Colonic mucosa (tissue), 4 donors: ENCODE measurements at regions not wholly inside any gene's neighbourhood (a gene's known extent, or its start where the extent isn't known, plus 50 kb on each side); places are given as distances from the start of the nearest gene placed in this dataset.

Experiments used
- DNase-seq: peaks from one replicate; pipeline ENCODE4 v3.0.0-alpha.2; 2020
- H3K27ac ChIP-seq: fragments of 200-600 bp; one replicate; pipeline ENCODE4 v1.8.0; 2021
- H3K27me3 ChIP-seq: fragments of 200-600 bp; one replicate; pipeline ENCODE4 v1.8.0; 2021
- H3K36me3 ChIP-seq: fragments of 200-600 bp; one replicate; pipeline ENCODE4 v1.8.0; 2021
- H3K4me1 ChIP-seq: fragments of 200-600 bp; one replicate; pipeline ENCODE4 v1.8.0; 2021; ENCODE audit warnings: mild to moderate bottlenecking
- H3K4me3 ChIP-seq: fragments of 200-600 bp; one replicate; pipeline ENCODE4 v1.8.0; 2021
- H3K9ac ChIP-seq, 2 donors: one replicate each; pipeline ENCODE4 v1.7.0; 2013; ENCODE audit warnings: control low read depth in 2 of 2, low read depth in 2 of 2, low read length in 2 of 2
- H3K9me3 ChIP-seq: fragments of 200-600 bp; one replicate; pipeline ENCODE4 v1.8.0; 2021
- CTCF ChIP-seq: fragments of 200-600 bp; IDR thresholded peaks from one replicate; pipeline ENCODE4 v1.8.0; 2022; ENCODE audit warnings: antibody characterized with exemption, mild to moderate bottlenecking
- intact Hi-C: fragments of 100-400 bp; cut with DNase I; formaldehyde crosslinking; loops from one replicate; pipeline ENCODE4 v1.14.1; 2022
- donor health status: healthy.
- donor health status: DM: no; HTN: no; CAD: no.
- donor health status: DM: no; HTN: no; CAD: no.

DNA sequence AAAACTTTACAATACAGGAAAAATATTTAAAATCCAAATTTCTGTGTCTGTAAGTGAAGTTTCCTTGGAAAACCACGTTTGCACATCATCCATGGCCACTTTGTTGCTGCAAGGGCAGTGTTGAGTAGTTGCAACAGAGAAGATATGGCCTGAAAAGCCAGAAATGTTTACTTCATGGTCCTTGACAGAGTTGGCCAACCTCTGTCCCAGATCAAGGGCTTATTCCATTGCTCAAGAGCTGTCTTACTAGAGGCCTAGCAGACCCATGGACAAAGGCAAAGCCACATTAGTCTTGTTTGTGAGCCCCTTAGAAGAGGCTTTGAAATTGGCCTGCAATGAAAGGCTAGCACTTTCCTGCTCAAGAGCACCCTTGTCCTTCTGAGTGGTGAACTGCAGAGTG is 119.4 kb downstream of the GAS1 start:
- H3K36me3 ChIP-seq: no peaks in the 10 kb centered on the region
- no peaks in the 10 kb centered on the region for H3K4me1 ChIP-seq
- no peak overlapping the region for H3K27ac ChIP-seq
- no peaks in the 10 kb centered on the region for H3K27me3 ChIP-seq
- no peak overlapping the region for H3K4me3 ChIP-seq
- no peak for TF ChIP-seq CTCF
- intact Hi-C loops: no loop called here
- no peak overlapping the region for H3K9ac ChIP-seq
- DNase-seq: no peak
- no peaks in the 10 kb centered on the region for H3K9me3 ChIP-seq

DNA sequence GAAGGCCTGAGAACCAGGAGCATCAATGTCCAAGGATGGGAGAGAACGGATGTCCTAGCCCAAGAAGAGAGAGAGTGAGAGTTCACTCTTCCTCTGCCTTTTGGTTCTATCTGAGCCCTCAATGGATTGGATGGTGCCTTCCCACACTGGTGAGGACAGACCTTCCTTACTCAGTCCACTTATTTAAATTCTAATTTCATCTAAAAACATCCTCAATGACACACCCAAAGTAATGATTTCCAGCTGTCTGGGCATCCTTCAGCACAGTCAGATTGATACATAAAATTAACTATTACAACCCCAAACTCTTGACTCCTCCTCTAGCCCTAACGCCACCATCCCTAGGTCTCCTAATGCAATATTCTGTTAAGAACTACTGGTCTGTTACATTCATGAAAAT is 122.0 kb downstream of the GAS1 start:
- intact Hi-C loops: no loop called here
- H3K9me3 ChIP-seq: no peaks in the 10 kb centered on the region
- H3K27ac ChIP-seq: no peak overlapping the region
- TF ChIP-seq CTCF: no peak
- H3K4me1 ChIP-seq: no peaks in the 10 kb centered on the region
- DNase-seq: no peak
- H3K27me3 ChIP-seq: no peaks in the 10 kb centered on the region
- H3K4me3 ChIP-seq: no peak overlapping the region
- no peak overlapping the region for H3K9ac ChIP-seq
- H3K36me3 ChIP-seq: no peaks in the 10 kb centered on the region

GRCh38 chr9:86822006-86822801 is 125.1 kb downstream of the GAS1 start:
- Histone ChIP-seq H3K27ac (no peak overlapping the region), H3K27me3 (no peaks in the 10 kb centered on the region), H3K9ac (no peak overlapping the region), H3K36me3 (no peaks in the 10 kb centered on the region), H3K9me3 (no peaks in the 10 kb centered on the region), H3K4me3 (no peak overlapping the region), H3K4me1 (no peaks in the 10 kb centered on the region)
- no peak for DNase-seq
- no peak for TF ChIP-seq CTCF
- intact Hi-C loops: no loop called here

- no peaks in the 10 kb centered on the region for H3K27me3 ChIP-seq
- H3K4me3 ChIP-seq: no peak overlapping the region
- H3K9me3 ChIP-seq: no peaks in the 10 kb centered on the region
- intact Hi-C loops: no loop called here
- no peak for TF ChIP-seq CTCF
- no peak overlapping the region for H3K9ac ChIP-seq
- H3K4me1 ChIP-seq: no peaks in the 10 kb centered on the region
- no peaks in the 10 kb centered on the region for H3K36me3 ChIP-seq
- DNase-seq: no peak
- H3K27ac ChIP-seq: no peak overlapping the region
Measured at GRCh38 chr9:86821006-86821845, 126.1 kb downstream of the GAS1 start.

DNA sequence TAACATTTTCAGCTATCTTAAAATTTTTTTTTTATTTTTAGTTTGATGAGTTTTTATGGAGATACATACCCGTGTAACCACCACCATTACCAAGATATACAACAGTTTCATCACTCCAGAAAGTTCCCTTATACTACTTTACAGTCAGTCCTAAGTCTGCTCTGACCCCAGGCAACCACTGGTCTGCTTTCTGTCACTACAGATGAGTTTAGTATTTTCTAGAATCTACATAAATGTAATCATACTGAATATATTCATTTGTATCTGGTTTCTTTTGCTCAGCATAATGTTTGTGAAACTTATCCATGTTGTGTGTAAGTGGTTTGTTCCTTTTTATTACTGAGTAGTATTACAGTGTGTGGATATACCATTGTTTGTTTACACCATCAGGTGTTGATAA is 127.8 kb downstream of the GAS1 start:
- no peaks in the 10 kb centered on the region for H3K4me1 ChIP-seq

More for the DNA sequence above, 127.8 kb downstream of the GAS1 start:
- Histone ChIP-seq H3K27me3 (no peaks in the 10 kb centered on the region), H3K27ac (no peak overlapping the region), H3K36me3 (no peaks in the 10 kb centered on the region), H3K4me3 (no peak overlapping the region), H3K9me3 (no peaks in the 10 kb centered on the region), H3K9ac (no peak overlapping the region)
- TF ChIP-seq CTCF: no peak
- DNase-seq: no peak
- intact Hi-C loops: no loop called here
